ENCODE measurements at regions not wholly inside any gene's neighbourhood (a gene's known extent, or its start where the extent isn't known, plus 50 kb on each side); places are given as distances from the start of the nearest gene placed in this dataset.

DNA sequence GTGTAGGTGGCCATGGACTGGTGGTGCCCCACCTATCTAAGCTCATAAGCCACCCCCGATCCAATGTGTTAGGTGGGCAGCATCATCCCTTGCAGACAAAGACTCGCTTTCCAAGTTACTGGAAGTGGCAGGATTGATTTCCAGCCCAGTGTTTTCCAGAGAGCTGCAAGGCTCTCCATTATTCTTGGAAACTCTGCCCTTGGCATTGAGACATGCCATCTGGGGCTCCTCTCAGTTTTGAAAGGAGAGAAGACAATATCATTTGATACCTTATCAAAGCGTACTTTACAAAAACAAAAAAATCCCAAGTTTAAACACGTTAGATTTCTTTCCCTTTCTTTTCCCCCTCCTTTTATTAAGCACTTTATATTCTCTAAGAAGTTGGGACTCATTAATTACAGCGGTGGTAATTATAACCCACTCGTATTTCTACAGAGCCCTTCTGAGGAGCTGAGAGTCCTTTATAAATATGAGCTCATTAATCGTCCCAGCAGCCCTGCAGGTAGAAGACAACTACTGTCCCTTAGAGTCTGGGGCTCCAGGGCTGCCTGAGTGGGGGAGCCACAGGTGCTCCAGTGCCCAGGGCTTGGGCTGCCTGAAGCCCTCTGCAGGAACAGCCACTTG, 226.1 kb downstream of the TLE3 start:
- no peaks in the 10 kb centered on the region for H3K36me3 ChIP-seq (ENCODE audit: low read depth)
- DNase-seq = no peak
- no peaks in the 10 kb centered on the region for H3K27me3 ChIP-seq (ENCODE audit: insufficient read depth, low read depth)
- no peaks in the 10 kb centered on the region for H4K20me1 ChIP-seq (ENCODE audit: insufficient read depth)
- no peak overlapping the region for H3K4me3 ChIP-seq
- peaks cover 12% of the 10 kb centered on the region for H3K4me1 ChIP-seq (replicated peaks; ENCODE audit: insufficient read depth)
- no peaks in the 10 kb centered on the region for H3K79me2 ChIP-seq (ENCODE audit: low read depth)
- no peak overlapping the region for H3K27ac ChIP-seq
- H3K9me3 ChIP-seq (ENCODE audit: insufficient read depth, low read depth) = no peaks in the 10 kb centered on the region; the same call in 1 of the 2 replicates
- H3F3A ChIP-seq (ENCODE audit: insufficient read depth, low read depth) = no peaks in the 10 kb centered on the region
- H3K4me2 ChIP-seq = no peak overlapping the region
- ChIA-PET POLR2A (ENCODE audit: unreplicated experiment) (interaction anchor here (0.6 to 0.8 kb wide), 2 partner anchors 19 to 55 kb away, joined by 3 to 4 read pairs; no protein-coding TSS in a partner anchor), CTCF (no interaction called here)
- BruUV-seq (replicated peaks) = no TSS peak
- TF ChIP-seq EZH2 (IDR thresholded peaks at IDR 0.05; ENCODE audit: low read depth) = no peak
- TF ChIP-seq, protein P1, sequence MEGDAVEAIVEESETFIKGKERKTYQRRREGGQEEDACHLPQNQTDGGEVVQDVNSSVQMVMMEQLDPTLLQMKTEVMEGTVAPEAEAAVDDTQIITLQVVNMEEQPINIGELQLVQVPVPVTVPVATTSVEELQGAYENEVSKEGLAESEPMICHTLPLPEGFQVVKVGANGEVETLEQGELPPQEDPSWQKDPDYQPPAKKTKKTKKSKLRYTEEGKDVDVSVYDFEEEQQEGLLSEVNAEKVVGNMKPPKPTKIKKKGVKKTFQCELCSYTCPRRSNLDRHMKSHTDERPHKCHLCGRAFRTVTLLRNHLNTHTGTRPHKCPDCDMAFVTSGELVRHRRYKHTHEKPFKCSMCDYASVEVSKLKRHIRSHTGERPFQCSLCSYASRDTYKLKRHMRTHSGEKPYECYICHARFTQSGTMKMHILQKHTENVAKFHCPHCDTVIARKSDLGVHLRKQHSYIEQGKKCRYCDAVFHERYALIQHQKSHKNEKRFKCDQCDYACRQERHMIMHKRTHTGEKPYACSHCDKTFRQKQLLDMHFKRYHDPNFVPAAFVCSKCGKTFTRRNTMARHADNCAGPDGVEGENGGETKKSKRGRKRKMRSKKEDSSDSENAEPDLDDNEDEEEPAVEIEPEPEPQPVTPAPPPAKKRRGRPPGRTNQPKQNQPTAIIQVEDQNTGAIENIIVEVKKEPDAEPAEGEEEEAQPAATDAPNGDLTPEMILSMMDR (conservative IDR thresholded peaks at IDR 0.05) = no peak
- H3K9me2 ChIP-seq (ENCODE audit: insufficient read depth) = no peaks in the 10 kb centered on the region
- H2AFZ ChIP-seq = no peak overlapping the region
- intact Hi-C loops (cut with micrococcal nuclease; ENCODE audit: unreplicated experiment) = no loop called here

DNA sequence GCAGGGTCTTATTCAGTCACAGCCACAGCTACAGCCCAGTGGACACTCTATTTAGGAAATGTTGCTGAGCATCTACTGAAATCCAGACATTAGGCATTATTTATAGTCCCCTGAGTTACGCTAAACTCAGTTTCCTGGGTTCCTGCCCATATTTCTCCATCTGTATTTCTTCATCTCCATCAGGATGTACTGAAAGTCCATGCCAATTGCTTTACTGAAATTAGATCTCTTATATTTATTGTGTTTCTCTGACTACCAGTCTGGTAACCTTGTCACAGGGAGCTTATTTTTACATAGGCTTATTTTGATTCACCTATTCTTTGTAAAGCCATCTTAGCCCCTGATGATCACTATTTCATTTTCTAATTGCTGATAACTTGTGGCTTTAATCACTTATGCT, 223.9 kb downstream of the TLE3 start:
- no peaks in the 10 kb centered on the region for H3K36me3 ChIP-seq (ENCODE audit: low read depth)
- CTCF ChIA-PET = no interaction called here
- no TSS peak for BruUV-seq (replicated peaks)
- no peaks in the 10 kb centered on the region; the same call in 1 of the 2 replicates for H3K9me3 ChIP-seq (ENCODE audit: insufficient read depth, low read depth)
- H3K9me2 ChIP-seq (ENCODE audit: insufficient read depth) = no peaks in the 10 kb centered on the region
- H3K4me2 ChIP-seq = no peak overlapping the region
- H4K20me1 ChIP-seq (ENCODE audit: insufficient read depth) = no peaks in the 10 kb centered on the region
- no peak overlapping the region for H3K27ac ChIP-seq
- no peaks in the 10 kb centered on the region for H3K27me3 ChIP-seq (ENCODE audit: insufficient read depth, low read depth)
- no peak overlapping the region for H2AFZ ChIP-seq
- no peaks in the 10 kb centered on the region for H3F3A ChIP-seq (ENCODE audit: insufficient read depth, low read depth)
- intact Hi-C loops (cut with micrococcal nuclease; ENCODE audit: unreplicated experiment) = no loop called here
- H3K79me2 ChIP-seq (ENCODE audit: low read depth) = no peaks in the 10 kb centered on the region
- POLR2A ChIA-PET (ENCODE audit: unreplicated experiment) = interaction anchor here (0.6 kb wide), 1 partner anchor 1062 kb away, joined by 6 read pairs; no protein-coding TSS in a partner anchor
- no peak for DNase-seq
- H3K4me3 ChIP-seq = no peak overlapping the region
- peaks cover 11% of the 10 kb centered on the region for H3K4me1 ChIP-seq (replicated peaks; ENCODE audit: insufficient read depth)
- TF ChIP-seq, protein P1 (conservative IDR thresholded peaks at IDR 0.05) = no peak
- TF ChIP-seq EZH2 (IDR thresholded peaks at IDR 0.05; ENCODE audit: low read depth) = no peak

DNA sequence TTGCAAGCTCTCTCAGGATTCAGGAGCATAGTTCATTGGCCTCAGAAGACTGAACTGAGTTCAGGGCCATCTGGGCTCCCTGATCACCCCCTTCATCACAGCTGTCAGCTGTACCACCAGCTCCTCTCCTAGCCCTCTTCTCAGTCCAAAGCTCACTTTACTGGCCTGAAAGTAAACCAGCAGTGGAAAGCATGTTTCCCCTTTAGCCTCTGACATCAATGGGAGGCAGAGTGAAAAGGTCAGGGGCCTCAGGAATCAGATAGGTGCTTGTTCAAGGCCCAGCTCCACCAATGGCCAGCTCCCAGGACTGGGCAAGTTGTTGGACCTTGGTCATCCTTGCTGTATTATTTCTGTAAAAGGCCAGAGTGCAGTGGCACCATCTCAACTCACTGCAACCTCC, 223.4 kb downstream of the TLE3 start:
- H4K20me1 ChIP-seq (ENCODE audit: insufficient read depth) = no peaks in the 10 kb centered on the region
- H3K27me3 ChIP-seq (ENCODE audit: insufficient read depth, low read depth) = no peaks in the 10 kb centered on the region
- H3K4me3 ChIP-seq = no peak overlapping the region
- BruUV-seq (replicated peaks) = no TSS peak
- CTCF ChIA-PET = no interaction called here
- no peak overlapping the region for H3K4me2 ChIP-seq
- H3K9me2 ChIP-seq (ENCODE audit: insufficient read depth) = no peaks in the 10 kb centered on the region
- H3K36me3 ChIP-seq (ENCODE audit: low read depth) = no peaks in the 10 kb centered on the region
- H3F3A ChIP-seq (ENCODE audit: insufficient read depth, low read depth) = no peaks in the 10 kb centered on the region
- TF ChIP-seq, protein P1 (conservative IDR thresholded peaks at IDR 0.05) = no peak
- no peak for TF ChIP-seq EZH2 (IDR thresholded peaks at IDR 0.05; ENCODE audit: low read depth)
- intact Hi-C loops (cut with micrococcal nuclease; ENCODE audit: unreplicated experiment) = no loop called here
- POLR2A ChIA-PET (ENCODE audit: unreplicated experiment) = interaction anchor here (0.6 kb wide), 1 partner anchor 1062 kb away, joined by 6 read pairs; no protein-coding TSS in a partner anchor
- H3K9me3 ChIP-seq (ENCODE audit: insufficient read depth, low read depth) = no peaks in the 10 kb centered on the region; the same call in 1 of the 2 replicates
- no peak overlapping the region for H3K27ac ChIP-seq
- H3K79me2 ChIP-seq (ENCODE audit: low read depth) = no peaks in the 10 kb centered on the region
- peaks cover 6% of the 10 kb centered on the region for H3K4me1 ChIP-seq (replicated peaks; ENCODE audit: insufficient read depth)
- no peak overlapping the region for H2AFZ ChIP-seq
- no peak for DNase-seq

Measured in PC-9 (cell line).